ENCODE measurements at regions not wholly inside any gene's neighbourhood (a gene's known extent, or its start where the extent isn't known, plus 50 kb on each side); places are given as distances from the start of the nearest gene placed in this dataset.

GRCh38 chr2:19674051-19675002 is 227.5 kb downstream of the TTC32 start:
- DNase-seq (ENCODE audit: low spot score) (no peak), ATAC-seq (ENCODE audit: low FRiP score) (no peak)
- no peak for TF ChIP-seq CTCF (IDR thresholded peaks at IDR 0.05)

GRCh38 chr2:19673213-19673791 is 228.5 kb downstream of the TTC32 start:
- DNase-seq (ENCODE audit: low spot score) (no peak), ATAC-seq (ENCODE audit: low FRiP score) (no peak)
- no peak for TF ChIP-seq CTCF (IDR thresholded peaks at IDR 0.05)

GRCh38 chr2:19671916-19672315 is 229.9 kb downstream of the TTC32 start:
- TF ChIP-seq CTCF (IDR thresholded peaks at IDR 0.05), result no peak

GRCh38 chr2:19671311-19671710 is 230.5 kb downstream of the TTC32 start:
- ATAC-seq (ENCODE audit: low FRiP score) (no peak), DNase-seq (ENCODE audit: low spot score) (no peak)
- no peak for TF ChIP-seq CTCF (IDR thresholded peaks at IDR 0.05)

More at GRCh38 chr2:19671916-19672315, 229.9 kb downstream of the TTC32 start:
- ATAC-seq (ENCODE audit: low FRiP score) (no peak), DNase-seq (ENCODE audit: low spot score) (no peak)

- no peak for ATAC-seq (ENCODE audit: low FRiP score)
- DNase-seq (ENCODE audit: low spot score), result no peak
- TF ChIP-seq CTCF (IDR thresholded peaks at IDR 0.05), result no peak
Measured at GRCh38 chr2:19670303-19670702, 231.5 kb downstream of the TTC32 start.

GRCh38 chr2:19669559-19669958 is 232.2 kb downstream of the TTC32 start:
- no peak for TF ChIP-seq CTCF (IDR thresholded peaks at IDR 0.05)
- DNase-seq (ENCODE audit: low spot score), result no peak
- ATAC-seq (ENCODE audit: low FRiP score), result no peak

Data from omental fat pad (tissue), 3 donors.